ENCODE measurements at regions not wholly inside any gene's neighbourhood (a gene's known extent, or its start where the extent isn't known, plus 50 kb on each side); places are given as distances from the start of the nearest gene placed in this dataset.

DNA sequence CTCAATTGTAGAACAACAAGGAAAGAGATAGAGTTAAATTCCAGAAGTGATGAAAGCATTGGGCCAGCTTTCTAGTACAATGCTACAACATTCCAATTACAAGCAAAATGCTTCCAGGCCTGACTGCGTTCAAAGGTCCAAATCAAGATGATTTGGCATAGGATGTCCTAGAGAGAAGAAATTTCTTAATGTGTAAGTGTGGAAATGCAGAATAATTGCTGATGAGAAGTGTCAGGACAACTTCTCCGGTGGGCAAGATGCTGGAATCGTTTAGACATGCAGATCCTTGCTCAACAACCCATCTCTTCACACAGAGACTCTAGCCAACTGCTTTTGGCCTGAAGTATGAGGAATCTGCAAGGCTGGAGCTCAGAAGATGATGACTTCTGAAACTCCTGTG is 71.1 kb upstream of the PDZRN3 start:
- H3K27me3 ChIP-seq (ENCODE audit: insufficient read depth, low read length): no peaks in the 10 kb centered on the region
- no peaks in the 10 kb centered on the region for H3K4me1 ChIP-seq (ENCODE audit: insufficient read depth, low read length, severe bottlenecking)
- H3K4me2 ChIP-seq (ENCODE audit: low read length): no peak overlapping the region
- no peak overlapping the region for H2AFZ ChIP-seq (ENCODE audit: low read length)
- H3K36me3 ChIP-seq (ENCODE audit: insufficient read depth, low read length): no peaks in the 10 kb centered on the region
- H3K79me2 ChIP-seq (ENCODE audit: insufficient read depth, low read length): no peaks in the 10 kb centered on the region
- H4K20me1 ChIP-seq (ENCODE audit: insufficient read depth, low read length): no peaks in the 10 kb centered on the region
- H3F3A ChIP-seq (ENCODE audit: insufficient read depth, low read length): no peaks in the 10 kb centered on the region
- H3K4me3 ChIP-seq (ENCODE audit: low read depth, low read length, poor library complexity, severe bottlenecking): no peak overlapping the region
- H3K9ac ChIP-seq (ENCODE audit: low read length): no peak overlapping the region
- H3K9me2 ChIP-seq (ENCODE audit: low read depth, low read length): no peaks in the 10 kb centered on the region
- no peaks in the 10 kb centered on the region for H3K9me3 ChIP-seq (ENCODE audit: low read length)
- no peak overlapping the region for H3K27ac ChIP-seq (ENCODE audit: low read depth, low read length, poor library complexity, severe bottlenecking)
- TF ChIP-seq, protein P1, sequence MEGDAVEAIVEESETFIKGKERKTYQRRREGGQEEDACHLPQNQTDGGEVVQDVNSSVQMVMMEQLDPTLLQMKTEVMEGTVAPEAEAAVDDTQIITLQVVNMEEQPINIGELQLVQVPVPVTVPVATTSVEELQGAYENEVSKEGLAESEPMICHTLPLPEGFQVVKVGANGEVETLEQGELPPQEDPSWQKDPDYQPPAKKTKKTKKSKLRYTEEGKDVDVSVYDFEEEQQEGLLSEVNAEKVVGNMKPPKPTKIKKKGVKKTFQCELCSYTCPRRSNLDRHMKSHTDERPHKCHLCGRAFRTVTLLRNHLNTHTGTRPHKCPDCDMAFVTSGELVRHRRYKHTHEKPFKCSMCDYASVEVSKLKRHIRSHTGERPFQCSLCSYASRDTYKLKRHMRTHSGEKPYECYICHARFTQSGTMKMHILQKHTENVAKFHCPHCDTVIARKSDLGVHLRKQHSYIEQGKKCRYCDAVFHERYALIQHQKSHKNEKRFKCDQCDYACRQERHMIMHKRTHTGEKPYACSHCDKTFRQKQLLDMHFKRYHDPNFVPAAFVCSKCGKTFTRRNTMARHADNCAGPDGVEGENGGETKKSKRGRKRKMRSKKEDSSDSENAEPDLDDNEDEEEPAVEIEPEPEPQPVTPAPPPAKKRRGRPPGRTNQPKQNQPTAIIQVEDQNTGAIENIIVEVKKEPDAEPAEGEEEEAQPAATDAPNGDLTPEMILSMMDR (IDR thresholded peaks at IDR 0.05; ENCODE audit: low read length): no peak
- no peak for TF ChIP-seq EZH2 (IDR thresholded peaks at IDR 0.05; ENCODE audit: borderline replicate concordance, low read length)

- Histone ChIP-seq H4K20me1 (ENCODE audit: insufficient read depth, low read length) (no peaks in the 10 kb centered on the region), H3K9me3 (ENCODE audit: low read length) (no peaks in the 10 kb centered on the region), H3K4me2 (ENCODE audit: low read length) (no peak overlapping the region), H3F3A (ENCODE audit: insufficient read depth, low read length) (no peaks in the 10 kb centered on the region), H3K36me3 (ENCODE audit: insufficient read depth, low read length) (no peaks in the 10 kb centered on the region), H3K4me1 (ENCODE audit: insufficient read depth, low read length, severe bottlenecking) (no peaks in the 10 kb centered on the region), H3K79me2 (ENCODE audit: insufficient read depth, low read length) (no peaks in the 10 kb centered on the region), H2AFZ (ENCODE audit: low read length) (no peak overlapping the region), H3K9ac (ENCODE audit: low read length) (no peak overlapping the region), H3K27ac (ENCODE audit: low read depth, low read length, poor library complexity, severe bottlenecking) (no peak overlapping the region), H3K9me2 (ENCODE audit: low read depth, low read length) (no peaks in the 10 kb centered on the region), H3K4me3 (ENCODE audit: low read depth, low read length, poor library complexity, severe bottlenecking) (no peak overlapping the region), H3K27me3 (ENCODE audit: insufficient read depth, low read length) (no peaks in the 10 kb centered on the region)
- no peak for TF ChIP-seq EZH2 (IDR thresholded peaks at IDR 0.05; ENCODE audit: borderline replicate concordance, low read length)
- TF ChIP-seq, protein P1 (IDR thresholded peaks at IDR 0.05; ENCODE audit: low read length): no peak
These were observed 70.4 kb upstream of the PDZRN3 start for GRCh38 chr3:73694983-73695757.

DNA sequence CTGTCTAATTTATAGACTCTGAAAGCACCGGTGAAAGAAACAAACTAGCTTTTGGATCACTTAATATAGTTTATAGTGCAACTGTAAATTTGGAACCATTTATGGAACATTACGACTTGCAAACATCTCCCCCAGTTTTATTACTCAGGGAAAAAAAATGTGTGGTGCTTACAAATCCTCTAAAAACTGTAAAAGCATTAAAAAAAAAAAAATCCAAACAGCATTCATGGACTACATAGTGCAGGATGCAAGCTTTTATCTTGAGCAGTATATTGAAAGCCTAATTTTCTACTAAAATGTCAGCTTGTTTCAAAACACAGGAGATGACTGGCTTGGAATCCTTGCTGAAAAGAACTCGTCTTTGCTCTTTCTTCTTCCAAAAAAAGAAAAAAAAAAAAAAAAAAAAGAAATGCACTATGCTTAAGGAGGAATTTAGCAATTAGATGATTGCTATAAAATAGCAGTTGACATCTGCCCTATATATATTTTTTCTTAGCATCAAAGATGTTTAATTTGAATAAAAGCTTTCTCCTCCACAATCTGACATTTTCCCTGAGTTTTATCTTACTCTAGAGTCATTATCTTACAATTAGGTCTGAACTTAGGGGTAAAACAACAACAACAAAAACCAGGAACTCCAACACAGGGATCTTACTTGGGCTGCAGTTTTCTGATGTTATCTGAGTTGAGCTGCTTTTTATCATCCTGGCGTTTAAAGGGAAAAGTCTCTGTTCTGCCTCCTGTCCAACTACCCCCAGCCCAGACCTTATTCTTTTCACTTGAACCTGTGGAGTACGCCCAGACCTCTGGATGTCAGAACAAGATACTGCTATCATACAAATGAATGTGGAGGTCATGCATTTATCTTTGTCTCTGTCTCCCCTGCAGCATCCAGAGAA is 62.6 kb upstream of the PDZRN3 start:
- Histone ChIP-seq H3K9ac (ENCODE audit: low read length) (no peak overlapping the region), H2AFZ (ENCODE audit: low read length) (no peak overlapping the region), H3K4me3 (ENCODE audit: low read depth, low read length, poor library complexity, severe bottlenecking) (no peak overlapping the region), H3K27me3 (ENCODE audit: insufficient read depth, low read length) (no peaks in the 10 kb centered on the region), H3K9me3 (ENCODE audit: low read length) (no peaks in the 10 kb centered on the region), H4K20me1 (ENCODE audit: insufficient read depth, low read length) (no peaks in the 10 kb centered on the region), H3K36me3 (ENCODE audit: insufficient read depth, low read length) (no peaks in the 10 kb centered on the region), H3F3A (ENCODE audit: insufficient read depth, low read length) (no peaks in the 10 kb centered on the region), H3K9me2 (ENCODE audit: low read depth, low read length) (no peaks in the 10 kb centered on the region), H3K27ac (ENCODE audit: low read depth, low read length, poor library complexity, severe bottlenecking) (no peak overlapping the region), H3K4me2 (ENCODE audit: low read length) (no peak overlapping the region), H3K4me1 (ENCODE audit: insufficient read depth, low read length, severe bottlenecking) (no peaks in the 10 kb centered on the region), H3K79me2 (ENCODE audit: insufficient read depth, low read length) (no peaks in the 10 kb centered on the region)
- TF ChIP-seq, protein P1 (IDR thresholded peaks at IDR 0.05; ENCODE audit: low read length): no peak
- TF ChIP-seq EZH2 (IDR thresholded peaks at IDR 0.05; ENCODE audit: borderline replicate concordance, low read length): no peak
